HG03025 (cell line): ENCODE measurements at regions not wholly inside any gene's neighbourhood (a gene's known extent, or its start where the extent isn't known, plus 50 kb on each side); places are given as distances from the start of the nearest gene placed in this dataset.

ENCODE experiments used
- ATAC-seq: cut with Tn5 transposase; IDR thresholded peaks from one replicate; pipeline ENCODE4 v1.9.1; 2021; ENCODE audit warnings: mild to moderate bottlenecking, moderate library complexity; ENCODE audit not compliant: unreplicated experiment, low FRiP score

GRCh38 chr4:166335256-166335938, 462.4 kb downstream of the TLL1 start:
- no peak for ATAC-seq

- ATAC-seq: no peak
Measured at GRCh38 chr4:166341992-166342391, 469.0 kb downstream of the TLL1 start.

GRCh38 chr4:166363198-166363597, 490.2 kb downstream of the TLL1 start:
- no peak for ATAC-seq

DNA sequence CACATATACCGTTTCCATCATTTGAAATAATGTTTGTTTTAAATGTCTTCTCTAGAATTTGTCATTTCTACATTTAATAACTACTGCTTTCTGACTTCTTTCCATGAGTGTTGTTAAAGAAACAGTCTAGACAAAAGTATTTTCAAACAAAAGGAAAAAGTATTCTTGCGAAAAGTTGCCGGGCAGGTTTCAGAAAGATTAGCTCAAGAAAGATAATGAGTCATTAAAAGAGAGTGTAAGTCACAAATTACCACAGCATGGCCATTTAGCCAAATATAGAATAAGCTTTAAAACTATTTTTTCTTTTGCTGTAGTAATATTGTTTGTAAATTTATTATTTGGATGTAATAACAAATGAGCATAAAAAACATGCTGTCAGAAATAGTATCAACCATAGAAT, 493.0 kb downstream of the TLL1 start:
- no peak for ATAC-seq

GRCh38 chr4:166377578-166377977, 504.5 kb downstream of the TLL1 start:
- ATAC-seq: no peak

DNA sequence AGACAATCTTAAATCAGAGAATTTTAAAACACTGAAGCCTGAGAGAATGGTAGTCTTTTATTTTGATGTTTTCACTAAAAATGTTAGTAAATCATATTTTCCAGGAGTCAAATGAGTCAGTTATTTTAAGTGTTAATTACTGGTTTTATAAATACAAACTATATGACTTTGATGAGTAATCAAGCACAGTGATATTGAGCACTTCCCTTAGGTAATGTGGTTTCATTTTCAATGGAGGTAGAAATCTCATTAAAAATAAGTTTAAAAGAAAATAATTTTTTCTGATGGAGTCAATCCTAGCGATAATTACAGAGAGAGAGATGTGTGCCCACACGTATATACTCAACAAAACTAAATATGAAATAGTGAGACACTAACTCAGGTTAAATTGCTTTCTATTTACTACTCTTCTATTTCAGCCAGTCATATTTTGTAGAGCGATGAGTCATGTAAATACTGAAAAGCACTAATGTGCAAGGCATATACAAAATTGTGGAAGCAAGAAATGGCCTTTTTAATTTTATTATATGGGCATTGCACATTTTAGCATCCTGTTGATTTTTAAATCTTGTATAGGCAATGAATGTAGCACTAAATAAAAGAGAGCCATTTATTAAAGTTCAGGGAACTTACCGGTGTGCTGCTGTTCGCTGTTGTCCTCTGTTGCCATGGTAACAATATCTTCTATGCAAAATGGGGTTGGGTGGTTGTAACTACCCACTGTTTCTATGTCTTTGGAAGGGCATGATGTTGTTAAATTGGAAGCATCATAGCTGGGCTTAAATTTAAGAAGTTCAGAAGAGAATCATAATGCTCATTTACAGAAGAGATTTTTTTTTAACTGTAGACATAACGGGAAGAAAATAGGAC, 513.7 kb downstream of the TLL1 start:
- ATAC-seq: no peak

DNA sequence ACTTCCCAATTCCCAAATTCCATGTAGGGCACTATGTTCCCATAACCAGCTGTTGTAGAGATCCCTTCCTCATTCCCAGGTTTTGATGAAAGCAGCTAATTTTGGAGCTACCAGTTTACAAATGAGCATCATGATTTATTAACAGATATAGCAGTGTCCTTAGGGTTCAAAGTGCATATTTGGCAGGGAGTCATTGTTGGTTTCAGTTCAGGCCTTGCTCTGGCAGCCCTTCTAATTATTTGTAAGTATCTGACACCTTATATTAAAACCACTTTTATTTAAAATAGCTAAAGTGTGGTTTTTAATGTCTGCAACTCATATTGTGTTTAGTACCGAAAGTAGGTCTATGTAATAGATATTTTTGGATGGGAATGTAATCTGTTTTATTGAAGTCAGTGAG, 518.5 kb downstream of the TLL1 start:
- ATAC-seq: no peak

DNA sequence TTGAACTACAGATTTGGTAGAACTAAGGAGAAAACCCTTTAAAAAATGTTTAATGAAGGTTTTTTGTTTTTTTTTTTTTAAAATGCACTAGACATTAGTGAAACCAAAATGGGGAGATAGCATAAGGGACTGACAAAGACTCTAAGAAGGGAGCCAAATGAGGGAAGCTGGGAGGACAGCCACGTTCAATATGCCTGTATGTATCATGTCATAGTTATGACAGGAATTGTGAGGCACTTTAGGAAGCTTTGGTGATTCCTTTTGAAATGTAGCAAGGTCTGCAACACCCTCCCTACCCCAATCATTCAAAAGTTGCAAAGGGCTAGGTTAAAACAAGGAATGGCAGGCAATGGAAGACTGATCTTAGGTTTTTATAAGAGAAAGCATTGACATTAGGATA, 526.0 kb downstream of the TLL1 start:
- no peak for ATAC-seq

GRCh38 chr4:166400270-166400894, 527.3 kb downstream of the TLL1 start:
- ATAC-seq: no peak

GRCh38 chr4:166413356-166413755, 540.3 kb downstream of the TLL1 start:
- ATAC-seq: no peak

GRCh38 chr4:166414431-166414830, 541.4 kb downstream of the TLL1 start:
- no peak for ATAC-seq

- no peak for ATAC-seq
Measured at GRCh38 chr4:166415749-166416148, 542.7 kb downstream of the TLL1 start.

GRCh38 chr4:166421556-166422156, 548.6 kb downstream of the TLL1 start:
- ATAC-seq: no peak

GRCh38 chr4:166422475-166422874, 549.4 kb downstream of the TLL1 start:
- ATAC-seq: no peak

GRCh38 chr4:166426300-166426863, 553.3 kb downstream of the TLL1 start:
- ATAC-seq: no peak

DNA sequence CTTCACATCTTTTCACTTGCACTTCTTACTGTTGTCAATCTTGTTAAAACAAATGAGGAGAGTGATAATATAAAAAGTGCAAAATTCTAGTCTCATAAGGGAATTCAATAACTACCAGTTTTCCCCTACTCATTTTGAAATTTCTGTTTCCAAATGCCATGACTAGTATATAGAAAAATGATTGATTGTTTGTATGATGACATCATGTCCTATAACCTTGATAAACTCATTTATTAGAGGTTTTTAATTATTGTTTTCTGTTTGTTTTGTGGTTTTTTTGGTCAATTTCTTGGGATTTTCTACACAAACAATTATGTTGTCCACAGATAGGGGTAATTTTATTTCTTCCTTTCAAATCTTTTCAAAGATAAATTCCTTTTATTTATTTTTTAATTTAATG, 559.1 kb downstream of the TLL1 start:
- no peak for ATAC-seq

DNA sequence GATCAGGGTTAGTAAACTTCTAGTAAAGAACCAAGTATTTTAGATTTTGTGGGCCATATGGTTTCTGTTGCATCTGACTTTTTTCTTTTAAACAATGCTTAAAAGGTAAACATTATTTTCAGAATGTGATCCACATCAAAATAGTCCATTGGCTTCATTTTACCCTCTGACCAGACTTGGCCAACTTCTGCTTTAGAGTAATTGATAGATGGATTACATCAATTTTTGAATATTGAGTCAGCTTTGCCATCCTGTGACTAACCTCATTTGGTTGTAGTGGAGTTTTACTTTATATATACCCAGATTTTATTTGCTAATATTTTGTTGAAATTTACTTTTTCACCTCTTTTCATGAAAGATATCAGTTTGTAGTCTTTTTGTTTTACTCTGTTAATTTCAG, 559.8 kb downstream of the TLL1 start:
- ATAC-seq: no peak

GRCh38 chr4:166435449-166435848, 562.4 kb downstream of the TLL1 start:
- ATAC-seq: no peak

GRCh38 chr4:166458756-166459155, 585.7 kb downstream of the TLL1 start:
- ATAC-seq: no peak

DNA sequence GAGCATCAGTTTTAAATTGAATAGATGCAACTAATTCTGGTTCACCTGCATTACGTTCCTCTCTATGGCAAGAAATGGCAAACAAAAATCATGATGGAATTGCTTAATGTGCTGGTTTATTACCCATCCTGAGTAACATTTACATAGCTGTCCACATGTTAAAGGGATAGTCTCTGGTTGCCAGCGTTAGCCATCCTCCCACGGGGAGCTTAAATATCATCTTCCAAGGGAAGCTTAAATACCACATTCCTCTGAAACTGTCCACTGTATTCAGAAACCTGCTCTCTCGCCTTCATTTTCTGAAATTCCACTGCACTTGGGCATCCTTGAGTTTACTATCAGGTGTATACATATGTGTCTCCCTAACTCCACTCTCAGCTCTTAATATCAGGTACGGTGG, 586.6 kb downstream of the TLL1 start:
- no peak for ATAC-seq
